Neural progenitor cell (in vitro differentiated cells): ENCODE measurements at regions not wholly inside any gene's neighbourhood (a gene's known extent, or its start where the extent isn't known, plus 50 kb on each side); places are given as distances from the start of the nearest gene placed in this dataset.
A peak's percentile ranks its signal among the peaks of the same experiment; 100 is the strongest.

Experiments
- DNase-seq: peaks from one replicate; pipeline ENCODE4 v3.0.0-alpha.2; 2016; ENCODE audit warnings: low spot score
- H2AFZ ChIP-seq: fragments of 200-600 bp; sonication (generic); replicated peaks from 2 replicates; pipeline ENCODE4 v1.6.1; 2016; ENCODE audit warnings: antibody characterized with exemption
- H3F3A ChIP-seq: fragments of 200-600 bp; sonication (generic); 2 replicates; pipeline ENCODE4 v1.6.1; 2016; ENCODE audit warnings: antibody characterized with exemption, low read depth
- H3K27ac ChIP-seq: fragments of 200-600 bp; sonication (generic); 2 replicates; pipeline ENCODE4 v1.5.1; 2016; ENCODE audit warnings: mild to moderate bottlenecking
- H3K27me3 ChIP-seq: fragments of 200-600 bp; sonication (generic); 2 replicates; pipeline ENCODE4 v1.6.1; 2016; ENCODE audit warnings: mild to moderate bottlenecking, moderate library complexity
- H3K36me3 ChIP-seq: fragments of 200-600 bp; sonication (generic); 2 replicates; pipeline ENCODE4 v1.5.1; 2016
- H3K4me1 ChIP-seq: fragments of 200-600 bp; sonication (generic); 2 replicates; pipeline ENCODE4 v1.6.1; 2016; ENCODE audit warnings: mixed run types
- H3K4me2 ChIP-seq: fragments of 200-600 bp; sonication (generic); 2 replicates; pipeline ENCODE4 v1.6.1; 2016
- H3K4me3 ChIP-seq: fragments of 200-600 bp; sonication (generic); 2 replicates; pipeline ENCODE4 v1.5.1; 2016
- H3K79me2 ChIP-seq: fragments of 200-600 bp; sonication (generic); 2 replicates; pipeline ENCODE4 v1.6.1; 2016; ENCODE audit warnings: low read depth
- H3K9ac ChIP-seq: fragments of 200-600 bp; sonication (generic); 2 replicates; pipeline ENCODE4 v1.6.1; 2016
- H3K9me3 ChIP-seq: fragments of 200-600 bp; sonication (generic); 2 replicates; pipeline ENCODE4 v1.5.1; 2016; ENCODE audit warnings: low read depth
- H4K20me1 ChIP-seq: fragments of 200-600 bp; sonication (generic); 2 replicates; pipeline ENCODE4 v1.6.1; 2016; ENCODE audit warnings: low read depth
- H3K27ac Mint-ChIP-seq: 3 replicates; pipeline ENCODE4 v1.8.0; 2021; ENCODE audit warnings: mixed read lengths
- H3K27me3 Mint-ChIP-seq: 2 replicates; pipeline ENCODE4 v1.8.0; 2022; ENCODE audit warnings: low read depth, mild to moderate bottlenecking, inconsistent platforms, moderate library complexity, mixed read lengths; ENCODE audit not compliant: insufficient read depth
- H3K36me3 Mint-ChIP-seq: 3 replicates; pipeline ENCODE4 v1.8.0; 2021; ENCODE audit warnings: mixed read lengths
- H3K4me1 Mint-ChIP-seq: 3 replicates; pipeline ENCODE4 v1.8.0; 2021; ENCODE audit warnings: mixed read lengths
- H3K4me3 Mint-ChIP-seq: 3 replicates; pipeline ENCODE4 v1.8.0; 2021; ENCODE audit warnings: mild to moderate bottlenecking, moderate library complexity, mixed read lengths
- H3K9me3 Mint-ChIP-seq: 3 replicates; pipeline ENCODE4 v1.8.0; 2020; ENCODE audit warnings: mixed read lengths
- CTCF ChIP-seq: fragments of 200-600 bp; sonication (generic); IDR thresholded peaks from 2 replicates; pipeline ENCODE4 v1.5.1; 2017; ENCODE audit warnings: antibody characterized with exemption, mild to moderate bottlenecking
- EZH2 ChIP-seq: fragments of 200-600 bp; sonication (generic); IDR thresholded peaks from 2 replicates; pipeline ENCODE4 v1.6.1; 2017; ENCODE audit warnings: antibody characterized with exemption, mild to moderate bottlenecking, moderate library complexity
- EZH2phosphoT487 ChIP-seq: fragments of 200-600 bp; sonication (generic); IDR thresholded peaks from 2 replicates; pipeline ENCODE4 v1.6.1; 2017; ENCODE audit warnings: antibody characterized with exemption

GRCh38 chr13:103436057-103436654, 369.9 kb upstream of the SLC10A2 start:
- H3K4me3 ChIP-seq: no peak overlapping the region
- H3K27ac ChIP-seq: no peak overlapping the region
- no peak overlapping the region for H3K4me3 Mint-ChIP-seq
- DNase-seq: no peak
- no peak overlapping the region for H3K27ac Mint-ChIP-seq
- H3K27me3 Mint-ChIP-seq: no peaks in the 10 kb centered on the region
- no peaks in the 10 kb centered on the region for H3K79me2 ChIP-seq
- H3K36me3 Mint-ChIP-seq: no peaks in the 10 kb centered on the region
- peak overlapping the region; percentile 80 for H2AFZ ChIP-seq
- H3K4me2 ChIP-seq: no peak overlapping the region
- H3K27me3 ChIP-seq: no peaks in the 10 kb centered on the region
- peaks cover 6% of the 10 kb centered on the region for H3K4me1 ChIP-seq
- TF ChIP-seq EZH2: no peak
- no peak overlapping the region for H3K9ac ChIP-seq
- H3F3A ChIP-seq: no peaks in the 10 kb centered on the region
- no peaks in the 10 kb centered on the region for H3K36me3 ChIP-seq
- no peaks in the 10 kb centered on the region for H3K9me3 Mint-ChIP-seq
- H3K4me1 Mint-ChIP-seq: peaks cover 8% of the 10 kb centered on the region
- H3K9me3 ChIP-seq: no peaks in the 10 kb centered on the region
- no peaks in the 10 kb centered on the region for H4K20me1 ChIP-seq

- no peaks in the 10 kb centered on the region for H3K27me3 ChIP-seq
- H3K4me3 Mint-ChIP-seq: no peak overlapping the region
- peaks cover 6% of the 10 kb centered on the region for H3K9me3 Mint-ChIP-seq
- TF ChIP-seq EZH2: no peak
- no peak for TF ChIP-seq CTCF
- TF ChIP-seq EZH2phosphoT487: no peak
- peaks cover 6% of the 10 kb centered on the region for H3K4me1 ChIP-seq
- peaks cover 2% of the 10 kb centered on the region for H3K27me3 Mint-ChIP-seq
- H3K4me1 Mint-ChIP-seq: peaks cover 8% of the 10 kb centered on the region
- no peak overlapping the region for H3K27ac ChIP-seq
- H3K9ac ChIP-seq: no peak overlapping the region
- H3F3A ChIP-seq: no peaks in the 10 kb centered on the region
- H3K4me3 ChIP-seq: no peak overlapping the region
- H3K4me2 ChIP-seq: no peak overlapping the region
- H3K27ac Mint-ChIP-seq: no peak overlapping the region
- H3K9me3 ChIP-seq: no peaks in the 10 kb centered on the region
- H4K20me1 ChIP-seq: no peaks in the 10 kb centered on the region
- no peak overlapping the region for H2AFZ ChIP-seq
- H3K79me2 ChIP-seq: no peaks in the 10 kb centered on the region
- H3K36me3 Mint-ChIP-seq: peaks cover 2% of the 10 kb centered on the region
- DNase-seq: no peak
- no peaks in the 10 kb centered on the region for H3K36me3 ChIP-seq
Observed at GRCh38 chr13:103431856-103432255, 365.6 kb upstream of the SLC10A2 start.

GRCh38 chr13:103430368-103430767, 364.2 kb upstream of the SLC10A2 start:
- Mint-ChIP-seq H3K27ac (no peak overlapping the region), H3K4me3 (no peak overlapping the region), H3K27me3 (peaks cover 2% of the 10 kb centered on the region), H3K36me3 (peaks cover 2% of the 10 kb centered on the region), H3K4me1 (peaks cover 8% of the 10 kb centered on the region), H3K9me3 (peaks cover 6% of the 10 kb centered on the region)
- Histone ChIP-seq H3K36me3 (no peaks in the 10 kb centered on the region), H3F3A (no peaks in the 10 kb centered on the region), H3K79me2 (no peaks in the 10 kb centered on the region), H3K9ac (no peak overlapping the region), H4K20me1 (no peaks in the 10 kb centered on the region), H3K27me3 (no peaks in the 10 kb centered on the region), H3K4me2 (no peak overlapping the region), H3K4me3 (no peak overlapping the region), H3K9me3 (no peaks in the 10 kb centered on the region), H3K4me1 (peaks cover 6% of the 10 kb centered on the region), H2AFZ (no peak overlapping the region), H3K27ac (no peak overlapping the region)
- no peak for DNase-seq
- TF ChIP-seq EZH2: no peak
- TF ChIP-seq EZH2phosphoT487: no peak
- no peak for TF ChIP-seq CTCF

- no peak for DNase-seq
- Histone ChIP-seq H3K27ac (no peak overlapping the region), H3K4me2 (no peak overlapping the region), H3K79me2 (no peaks in the 10 kb centered on the region), H2AFZ (no peak overlapping the region), H3K9me3 (no peaks in the 10 kb centered on the region), H3K36me3 (no peaks in the 10 kb centered on the region), H3K27me3 (no peaks in the 10 kb centered on the region), H3K4me1 (no peaks in the 10 kb centered on the region), H3K4me3 (no peak overlapping the region), H3K9ac (no peak overlapping the region), H3F3A (no peaks in the 10 kb centered on the region), H4K20me1 (no peaks in the 10 kb centered on the region)
- Mint-ChIP-seq H3K27me3 (no peaks in the 10 kb centered on the region), H3K36me3 (no peaks in the 10 kb centered on the region), H3K27ac (no peak overlapping the region), H3K4me1 (no peaks in the 10 kb centered on the region), H3K9me3 (no peaks in the 10 kb centered on the region), H3K4me3 (no peak overlapping the region)
- TF ChIP-seq CTCF: no peak
- TF ChIP-seq EZH2phosphoT487: no peak
- no peak for TF ChIP-seq EZH2
Observed at GRCh38 chr13:103410002-103410401, 343.8 kb upstream of the SLC10A2 start.
